ENCODE measurements at regions not wholly inside any gene's neighbourhood (a gene's known extent, or its start where the extent isn't known, plus 50 kb on each side); places are given as distances from the start of the nearest gene placed in this dataset.

DNA sequence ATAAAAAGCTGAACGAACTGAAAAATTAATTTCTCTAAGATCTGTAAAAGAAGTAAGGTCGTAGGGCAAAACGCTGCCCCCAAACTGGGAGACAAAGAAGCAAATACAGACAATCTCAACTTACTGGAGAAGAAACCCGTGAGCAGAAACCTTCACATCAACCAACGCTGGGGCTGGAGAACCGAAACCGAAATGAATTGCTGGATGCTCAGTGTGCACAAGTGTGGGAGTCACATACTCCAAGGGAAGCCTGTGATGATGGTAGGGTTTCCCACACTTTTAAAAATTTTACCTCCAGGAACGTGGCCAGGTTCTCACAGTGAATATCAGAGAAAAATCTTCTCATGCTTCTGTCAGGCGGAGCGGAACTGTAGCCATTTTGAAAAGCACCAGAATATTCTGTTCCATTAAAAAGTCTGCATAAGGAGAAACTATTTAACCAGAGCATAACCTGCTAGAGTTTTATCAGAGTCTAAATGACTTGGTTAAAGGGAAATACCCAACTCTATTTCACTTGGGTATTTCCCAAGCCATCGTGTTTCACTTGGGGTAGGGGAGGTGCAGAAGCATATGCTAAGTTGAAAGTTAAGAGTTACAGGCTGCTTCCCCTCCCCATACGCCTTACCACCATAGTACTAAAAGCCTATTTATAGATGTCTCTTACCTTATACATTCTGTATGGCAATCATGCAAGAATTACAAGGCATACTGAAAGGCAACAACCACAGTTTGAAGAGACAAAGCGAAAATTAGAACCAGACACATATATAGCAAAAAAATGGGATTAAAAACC lies 110.5 kb upstream of the SLITRK1 start:
- no peak for DNase-seq (ENCODE audit: low read depth)
- TF ChIP-seq, protein P1, sequence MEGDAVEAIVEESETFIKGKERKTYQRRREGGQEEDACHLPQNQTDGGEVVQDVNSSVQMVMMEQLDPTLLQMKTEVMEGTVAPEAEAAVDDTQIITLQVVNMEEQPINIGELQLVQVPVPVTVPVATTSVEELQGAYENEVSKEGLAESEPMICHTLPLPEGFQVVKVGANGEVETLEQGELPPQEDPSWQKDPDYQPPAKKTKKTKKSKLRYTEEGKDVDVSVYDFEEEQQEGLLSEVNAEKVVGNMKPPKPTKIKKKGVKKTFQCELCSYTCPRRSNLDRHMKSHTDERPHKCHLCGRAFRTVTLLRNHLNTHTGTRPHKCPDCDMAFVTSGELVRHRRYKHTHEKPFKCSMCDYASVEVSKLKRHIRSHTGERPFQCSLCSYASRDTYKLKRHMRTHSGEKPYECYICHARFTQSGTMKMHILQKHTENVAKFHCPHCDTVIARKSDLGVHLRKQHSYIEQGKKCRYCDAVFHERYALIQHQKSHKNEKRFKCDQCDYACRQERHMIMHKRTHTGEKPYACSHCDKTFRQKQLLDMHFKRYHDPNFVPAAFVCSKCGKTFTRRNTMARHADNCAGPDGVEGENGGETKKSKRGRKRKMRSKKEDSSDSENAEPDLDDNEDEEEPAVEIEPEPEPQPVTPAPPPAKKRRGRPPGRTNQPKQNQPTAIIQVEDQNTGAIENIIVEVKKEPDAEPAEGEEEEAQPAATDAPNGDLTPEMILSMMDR (IDR thresholded peaks at IDR 0.05; ENCODE audit: insufficient read depth, low read length), result no peak
- no peak overlapping the region for H3K4me3 ChIP-seq (ENCODE audit: low read depth, low read length)

DNA sequence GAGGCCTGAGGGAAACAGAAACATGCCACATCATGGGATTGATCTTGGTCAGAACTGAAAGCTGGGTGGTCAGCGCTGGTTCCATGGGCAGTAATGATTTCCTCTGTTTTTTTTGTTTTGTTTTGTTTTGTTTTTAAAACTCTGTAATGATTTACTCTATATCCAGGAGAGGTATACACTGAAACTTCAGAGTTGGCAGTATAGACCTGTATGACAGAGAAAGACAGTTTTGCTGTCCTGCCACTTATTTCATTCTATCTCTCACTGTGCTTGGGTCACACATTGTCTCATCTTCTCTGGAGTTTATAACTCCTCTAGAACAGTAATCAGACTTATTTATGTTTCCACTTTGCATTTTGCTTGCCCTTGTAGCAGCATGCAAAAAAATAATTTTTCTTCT lies 105.1 kb upstream of the SLITRK1 start:
- H3K4me3 ChIP-seq (ENCODE audit: low read depth, low read length), result no peak overlapping the region
- DNase-seq (ENCODE audit: low read depth), result no peak
- TF ChIP-seq, protein P1 (IDR thresholded peaks at IDR 0.05; ENCODE audit: insufficient read depth, low read length), result no peak

- no peak overlapping the region for H3K4me3 ChIP-seq (ENCODE audit: low read depth, low read length)
- no peak for DNase-seq (ENCODE audit: low read depth)
- TF ChIP-seq, protein P1 (IDR thresholded peaks at IDR 0.05; ENCODE audit: insufficient read depth, low read length), result no peak
Measured at GRCh38 chr13:83984793-83985192, 102.5 kb upstream of the SLITRK1 start.

DNA sequence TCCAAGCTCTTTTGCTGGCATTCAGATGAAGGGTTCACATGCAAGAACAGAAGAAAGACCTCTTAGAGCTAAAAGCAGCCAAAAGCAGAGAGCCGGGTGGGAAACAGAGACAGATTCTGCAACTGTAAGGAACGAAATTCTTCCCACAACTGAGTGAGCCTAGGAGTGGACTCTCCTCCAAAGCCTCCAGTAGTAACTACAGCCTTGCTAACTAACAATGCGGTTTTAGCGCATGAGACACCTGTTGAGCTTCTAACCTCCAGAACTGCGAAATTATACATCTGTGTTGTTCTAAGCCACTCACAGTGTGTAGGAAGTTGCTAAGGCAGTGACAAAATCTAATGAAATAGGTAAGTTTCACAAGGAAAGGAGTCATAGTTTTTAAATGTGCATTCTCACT lies 98.1 kb upstream of the SLITRK1 start:
- TF ChIP-seq, protein P1 (IDR thresholded peaks at IDR 0.05; ENCODE audit: insufficient read depth, low read length), result no peak
- DNase-seq (ENCODE audit: low read depth), result no peak
- H3K4me3 ChIP-seq (ENCODE audit: low read depth, low read length), result no peak overlapping the region

DNA sequence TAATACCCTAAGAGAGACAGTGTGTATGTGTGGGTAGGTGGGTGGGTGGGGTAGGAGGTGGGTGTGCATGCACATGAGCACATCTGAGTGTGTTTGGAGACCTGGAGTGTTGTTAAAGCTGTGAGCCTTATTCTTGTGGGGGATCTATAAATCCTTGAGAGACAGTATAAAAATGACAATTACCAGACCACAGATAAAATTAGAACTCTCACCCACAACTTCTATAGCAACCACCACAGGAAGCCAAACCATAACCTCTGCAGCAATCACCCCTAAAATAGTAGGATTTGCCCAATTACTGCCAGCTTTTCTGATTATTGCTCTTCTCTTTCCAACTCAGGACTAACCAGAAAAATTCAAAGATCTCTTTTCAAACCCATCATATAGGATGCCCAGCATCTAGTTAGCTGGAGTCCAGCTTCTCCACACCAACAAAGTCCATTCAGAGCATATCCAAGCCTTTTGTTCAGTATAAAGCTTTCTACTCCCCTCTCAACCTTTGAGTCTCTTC lies 93.4 kb upstream of the SLITRK1 start:
- no peak for DNase-seq (ENCODE audit: low read depth)
- H3K4me3 ChIP-seq (ENCODE audit: low read depth, low read length), result no peak overlapping the region
- TF ChIP-seq, protein P1 (IDR thresholded peaks at IDR 0.05; ENCODE audit: insufficient read depth, low read length), result no peak

GRCh38 chr13:83958531-83958930 lies 76.3 kb upstream of the SLITRK1 start:
- TF ChIP-seq, protein P1 (IDR thresholded peaks at IDR 0.05; ENCODE audit: insufficient read depth, low read length), result no peak
- no peak overlapping the region for H3K4me3 ChIP-seq (ENCODE audit: low read depth, low read length)
- DNase-seq (ENCODE audit: low read depth), result no peak

Measured in fibroblast of the aortic adventitia (primary cell).